B cell (primary cell): ENCODE measurements at regions not wholly inside any gene's neighbourhood (a gene's known extent, or its start where the extent isn't known, plus 50 kb on each side); places are given as distances from the start of the nearest gene placed in this dataset.

Source experiments
- ATAC-seq: fragments of 200-7000 bp; cut with Tn5 transposase; one replicate; pipeline ENCODE4 v1.10.0; 2021; ENCODE audit warnings: low read depth, mild to moderate bottlenecking, moderate number of reproducible peaks, moderate library complexity
- CTCF ChIA-PET: fragments of 350-600 bp; sonication (Branson Sonifier 250); formaldehyde crosslinking; loops from one replicate; lab custom pipeline; 2021; ENCODE audit warnings: antibody characterized with exemption, inconsistent platforms; lab: Charles Lee
- POLR2A ChIA-PET: fragments of 350-600 bp; sonication (Branson Sonifier 250); formaldehyde crosslinking; loops from one replicate; lab custom pipeline; 2021; ENCODE audit warnings: antibody characterized with exemption; lab: Charles Lee
- DNase-seq: peaks from one replicate; pipeline ENCODE4 v3.0.0; 2013
- H2AFZ ChIP-seq: 2 replicates; pipeline ENCODE4 v1.6.1; 2012; ENCODE audit warnings: mild to moderate bottlenecking, low read depth, low read length; ENCODE audit not compliant: insufficient read depth, poor library complexity, severe bottlenecking
- H3K27ac ChIP-seq, 2 donors: 1 replicate in 1 of 2; 2 replicates in 1 of 2; pipeline ENCODE4 v1.5.1; 2012 to 2013; ENCODE audit warnings: low read length in 2 of 2, mild to moderate bottlenecking in 2 of 2, moderate library complexity in 1 of 2
- H3K27me3 ChIP-seq, 4 experiments: fragments of 200-600 bp in 1 of 4; sonication (generic) in 1 of 4; replicated peaks in 1 of 4; 1 replicate in 2 of 4; 2 replicates in 2 of 4; pipeline versions ENCODE4 v1.6.1 to v1.7.0; 2013 to 2016; ENCODE audit warnings: low read length in 3 of 4, mild to moderate bottlenecking in 2 of 4, mixed read lengths in 1 of 4, moderate library complexity in 1 of 4; ENCODE audit not compliant: insufficient read depth in 4 of 4, control insufficient read depth in 3 of 4; ENCODE audit errors: control extremely low read depth in 1 of 4
- H3K36me3 ChIP-seq, 2 experiments: replicated peaks in 1 of 2; 1 replicate in 1 of 2; 2 replicates in 1 of 2; pipeline versions ENCODE4 v1.6.1 to v1.7.1; 2013; ENCODE audit warnings: low read length in 1 of 2; ENCODE audit not compliant: insufficient read depth in 2 of 2, control insufficient read depth in 1 of 2; ENCODE audit errors: control extremely low read depth in 1 of 2, extremely low read depth in 1 of 2
- H3K4me1 ChIP-seq, 2 donors: fragments of 200-600 bp in 1 of 2; sonication (generic) in 1 of 2; 1 replicate in 1 of 2; 2 replicates in 1 of 2; pipeline versions ENCODE4 v1.5.1 to v1.6.1; 2013 to 2017; ENCODE audit warnings: low read length in 2 of 2; ENCODE audit not compliant: control insufficient read depth in 2 of 2, insufficient read depth in 2 of 2
- H3K4me2 ChIP-seq: replicated peaks from 2 replicates; pipeline ENCODE3; 2012; ENCODE audit warnings: mild to moderate bottlenecking, low read depth, low read length; ENCODE audit not compliant: poor library complexity, severe bottlenecking
- H3K4me3 ChIP-seq, 5 experiments: fragments of 200-600 bp in 1 of 5; sonication (generic) in 1 of 5; 1 replicate in 3 of 5; 2 replicates in 2 of 5; pipeline versions ENCODE4 v1.5.1 to v1.7.0; 2011 to 2016; ENCODE audit warnings: low read length in 4 of 5, mild to moderate bottlenecking in 4 of 5, low read depth in 2 of 5, control low read depth in 1 of 5, moderate library complexity in 1 of 5; ENCODE audit not compliant: insufficient read depth in 1 of 5; ENCODE audit errors: control extremely low read depth in 1 of 5, extremely low read depth in 1 of 5
- H3K79me2 ChIP-seq: fragments of 200-600 bp; sonication (generic); one replicate; pipeline ENCODE4 v1.6.0; 2016; ENCODE audit warnings: low read length; ENCODE audit not compliant: control insufficient read depth, insufficient read depth
- H3K9ac ChIP-seq: fragments of 200-600 bp; sonication (generic); 2 replicates; pipeline ENCODE4 v1.6.1; 2017; ENCODE audit warnings: mild to moderate bottlenecking, low read length, moderate library complexity
- H3K9me3 ChIP-seq, 3 donors: one replicate each; pipeline versions ENCODE4 v1.6.1 to v1.7.1; 2013; ENCODE audit warnings: low read length in 2 of 3; ENCODE audit not compliant: control insufficient read depth in 2 of 3, insufficient read depth in 1 of 3; ENCODE audit errors: control extremely low read depth in 1 of 3
- H4K20me1 ChIP-seq: 2 replicates; pipeline ENCODE4 v1.6.0; 2012; ENCODE audit warnings: mild to moderate bottlenecking, low read length; ENCODE audit not compliant: insufficient read depth, control insufficient read depth, poor library complexity, severe bottlenecking
- H3K27ac Mint-ChIP-seq: one replicate; pipeline ENCODE4 v1.8.0; 2021; ENCODE audit warnings: mixed read lengths
- H3K27me3 Mint-ChIP-seq: one replicate; pipeline ENCODE4 v1.8.0; 2021; ENCODE audit warnings: mixed read lengths
- H3K4me1 Mint-ChIP-seq: one replicate; pipeline ENCODE4 v1.8.0; 2021; ENCODE audit warnings: mixed read lengths
- H3K4me3 Mint-ChIP-seq: one replicate; pipeline ENCODE4 v1.8.0; 2021; ENCODE audit warnings: mixed read lengths
- H3K9me3 Mint-ChIP-seq: one replicate; pipeline ENCODE4 v1.8.0; 2022; ENCODE audit warnings: mixed read lengths; ENCODE audit not compliant: insufficient read depth
- EZH2 ChIP-seq: IDR thresholded peaks from 2 replicates; pipeline ENCODE4 v1.6.1; 2012; ENCODE audit warnings: borderline replicate concordance, low read depth, mild to moderate bottlenecking, moderate library complexity, low read length; ENCODE audit not compliant: insufficient read depth, poor library complexity, severe bottlenecking
- WGBS: methylation state at CpG from one replicate; pipeline ENCODE4 v1.1.5; 2013; ENCODE audit warnings: missing lambda C conversion rate; ENCODE audit not compliant: insufficient coverage; 5-methylcytosine and 5-hydroxymethylcytosine counted together
- intact Hi-C: fragments of 100-400 bp; cut with micrococcal nuclease; formaldehyde crosslinking; loops from one replicate; pipeline ENCODE4 v1.10.0; 2022
- TF ChIP-seq, protein P1 (sequence below): fragments of 200-600 bp; IDR thresholded peaks from one replicate; pipeline ENCODE4 v1.8.0; 2022; ENCODE audit warnings: antibody characterized with exemption, mild to moderate bottlenecking

DNA sequence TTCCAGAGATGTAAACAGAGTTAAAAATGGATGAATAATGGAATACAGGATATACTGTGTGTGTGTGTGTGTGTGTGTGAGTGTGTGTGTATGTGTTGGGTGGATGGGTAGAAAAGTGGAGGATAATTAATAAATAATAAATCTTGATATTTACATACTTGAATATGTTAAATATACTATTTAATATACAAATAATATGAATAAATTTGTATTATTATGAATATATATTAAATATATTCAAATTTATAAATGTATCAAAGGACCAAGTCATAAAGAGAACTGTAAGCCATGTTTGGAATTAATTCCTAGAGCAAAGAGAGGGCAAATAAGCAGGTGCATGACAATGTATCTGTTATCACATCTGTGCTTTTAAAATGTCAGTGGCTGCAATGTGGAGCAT lies 225.3 kb downstream of the ALG10B start:
- TF ChIP-seq EZH2, result no peak
- TF ChIP-seq, protein P1, sequence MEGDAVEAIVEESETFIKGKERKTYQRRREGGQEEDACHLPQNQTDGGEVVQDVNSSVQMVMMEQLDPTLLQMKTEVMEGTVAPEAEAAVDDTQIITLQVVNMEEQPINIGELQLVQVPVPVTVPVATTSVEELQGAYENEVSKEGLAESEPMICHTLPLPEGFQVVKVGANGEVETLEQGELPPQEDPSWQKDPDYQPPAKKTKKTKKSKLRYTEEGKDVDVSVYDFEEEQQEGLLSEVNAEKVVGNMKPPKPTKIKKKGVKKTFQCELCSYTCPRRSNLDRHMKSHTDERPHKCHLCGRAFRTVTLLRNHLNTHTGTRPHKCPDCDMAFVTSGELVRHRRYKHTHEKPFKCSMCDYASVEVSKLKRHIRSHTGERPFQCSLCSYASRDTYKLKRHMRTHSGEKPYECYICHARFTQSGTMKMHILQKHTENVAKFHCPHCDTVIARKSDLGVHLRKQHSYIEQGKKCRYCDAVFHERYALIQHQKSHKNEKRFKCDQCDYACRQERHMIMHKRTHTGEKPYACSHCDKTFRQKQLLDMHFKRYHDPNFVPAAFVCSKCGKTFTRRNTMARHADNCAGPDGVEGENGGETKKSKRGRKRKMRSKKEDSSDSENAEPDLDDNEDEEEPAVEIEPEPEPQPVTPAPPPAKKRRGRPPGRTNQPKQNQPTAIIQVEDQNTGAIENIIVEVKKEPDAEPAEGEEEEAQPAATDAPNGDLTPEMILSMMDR, result no peak
- H3K4me2 ChIP-seq, result no peak overlapping the region
- H2AFZ ChIP-seq, result no peak overlapping the region
- no peaks in the 10 kb centered on the region for H3K27me3 Mint-ChIP-seq
- H4K20me1 ChIP-seq, result no peaks in the 10 kb centered on the region
- DNase-seq (no peak), ATAC-seq (no peak)
- ChIA-PET POLR2A (no interaction called here), CTCF (no interaction called here)
- H3K4me1 ChIP-seq, result no peaks in the 10 kb centered on the region
- H3K4me3 ChIP-seq, result no peak overlapping the region
- no peak overlapping the region for H3K27ac ChIP-seq
- peaks cover 2% of the 10 kb centered on the region for H3K9me3 Mint-ChIP-seq
- H3K36me3 ChIP-seq, result no peaks in the 10 kb centered on the region
- H3K9me3 ChIP-seq, result no peaks in the 10 kb centered on the region
- H3K4me3 Mint-ChIP-seq, result no peak overlapping the region
- intact Hi-C loops, result no loop called here
- no peaks in the 10 kb centered on the region for H3K27me3 ChIP-seq
- H3K27ac Mint-ChIP-seq, result no peak overlapping the region
- H3K9ac ChIP-seq, result no peak overlapping the region
- H3K4me1 Mint-ChIP-seq, result no peaks in the 10 kb centered on the region
- H3K79me2 ChIP-seq, result no peaks in the 10 kb centered on the region

DNA sequence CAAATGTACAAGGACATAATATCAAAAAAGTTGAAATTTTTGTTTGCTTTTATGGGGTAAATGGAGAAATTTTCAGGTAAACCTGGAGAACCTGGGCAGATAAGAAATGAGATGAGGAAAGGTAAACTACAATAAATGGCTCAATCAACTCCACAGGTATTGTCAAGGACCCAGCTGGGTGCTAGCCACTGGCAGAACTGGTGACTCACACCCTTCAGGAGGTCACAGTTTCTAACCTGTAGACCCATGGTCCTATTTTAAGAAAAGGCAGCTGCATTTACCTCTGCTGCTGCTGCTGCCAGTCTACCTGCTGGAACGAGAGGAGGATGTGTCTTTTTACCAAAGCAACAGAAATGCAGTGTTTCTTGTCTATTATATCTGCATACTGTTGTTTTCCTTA lies 226.6 kb downstream of the ALG10B start:
- H3K4me3 ChIP-seq, result no peak overlapping the region
- H3K27ac Mint-ChIP-seq, result no peak overlapping the region

More for the DNA sequence above, 226.6 kb downstream of the ALG10B start:
- Mint-ChIP-seq H3K4me3 (no peak overlapping the region), H3K4me1 (no peaks in the 10 kb centered on the region), H3K9me3 (peaks cover 7% of the 10 kb centered on the region), H3K27me3 (no peaks in the 10 kb centered on the region)
- intact Hi-C loops, result no loop called here
- no peaks in the 10 kb centered on the region for H4K20me1 ChIP-seq
- H3K79me2 ChIP-seq, result no peaks in the 10 kb centered on the region
- H3K9ac ChIP-seq, result no peak overlapping the region
- H2AFZ ChIP-seq, result no peak overlapping the region
- no peaks in the 10 kb centered on the region for H3K27me3 ChIP-seq
- H3K4me2 ChIP-seq, result no peak overlapping the region
- WGBS, result no CpG with 5 or more reads among the region's 1 CpG
- no peaks in the 10 kb centered on the region for H3K36me3 ChIP-seq
- no peaks in the 10 kb centered on the region for H3K4me1 ChIP-seq
- no peak overlapping the region for H3K27ac ChIP-seq
- TF ChIP-seq EZH2, result no peak
- TF ChIP-seq, protein P1, result no peak
- ChIA-PET POLR2A (no interaction called here), CTCF (no interaction called here)
- DNase-seq (no peak), ATAC-seq (no peak)
- H3K9me3 ChIP-seq, result peaks cover 0 to 1% (median 0%) of the 10 kb centered on the region in 3 donors
